Hematopoietic multipotent progenitor cell treated with erythropoietin and hydrocortisone succinate and interleukin-3 and kit ligand, for 4 days (in vitro differentiated cells): ENCODE measurements at regions not wholly inside any gene's neighbourhood (a gene's known extent, or its start where the extent isn't known, plus 50 kb on each side); places are given as distances from the start of the nearest gene placed in this dataset.
"Not testable (repeated sequence)": the region's sequence is repeated elsewhere in the genome, so short reads cannot be mapped to it uniquely, and the experiment has no call there.

ENCODE experiments used
- DNase-seq: peaks from one replicate; pipeline ENCODE4 v3.0.0-alpha.2; 2015

- DNase-seq: no peak
Measured at GRCh38 chr2:83221258-83221657, 1237.8 kb downstream of the SUCLG1 start.

DNA sequence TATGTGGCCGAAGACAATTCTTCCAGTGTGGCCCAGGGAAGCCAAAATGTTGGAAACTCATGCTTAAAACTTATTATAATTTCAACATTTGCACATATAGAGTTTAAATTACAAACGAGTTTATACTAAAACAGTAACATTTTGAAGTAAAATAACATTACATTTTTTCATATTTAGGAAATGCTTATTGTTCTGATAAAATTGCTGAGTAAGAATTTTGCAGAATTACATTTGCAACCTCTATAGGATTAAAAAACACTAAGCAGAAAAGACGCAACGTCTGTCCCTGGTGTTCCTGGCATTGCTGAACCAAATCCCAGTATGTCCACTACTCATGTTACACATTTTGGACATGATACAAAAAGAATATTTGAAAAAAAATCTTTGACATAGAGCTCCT, 1241.2 kb downstream of the SUCLG1 start:
- DNase-seq: no peak

DNA sequence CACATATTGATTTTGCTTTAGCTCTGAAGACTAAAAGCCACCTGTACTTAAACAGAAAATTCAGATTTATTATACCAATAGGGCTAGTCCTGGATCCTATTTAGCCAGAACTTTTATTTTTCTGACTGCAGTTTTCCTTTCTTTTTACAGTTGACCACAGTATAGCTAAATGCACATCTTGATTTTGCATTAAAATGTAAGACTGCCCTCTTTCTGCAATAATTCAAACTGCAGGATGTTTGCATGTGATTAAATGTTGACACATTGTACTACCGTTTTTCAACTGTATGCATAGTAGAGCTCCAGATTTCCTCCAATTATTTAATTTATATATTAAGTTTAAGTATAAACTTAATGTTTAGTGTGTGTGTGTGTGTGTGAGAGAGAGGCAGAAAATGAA, 1262.9 kb downstream of the SUCLG1 start:
- peak; percentile 64 for DNase-seq

- DNase-seq: no peak
Measured at GRCh38 chr2:83191316-83191715, 1267.8 kb downstream of the SUCLG1 start.

GRCh38 chr2:83186105-83186760, 1272.8 kb downstream of the SUCLG1 start:
- no peak for DNase-seq

DNA sequence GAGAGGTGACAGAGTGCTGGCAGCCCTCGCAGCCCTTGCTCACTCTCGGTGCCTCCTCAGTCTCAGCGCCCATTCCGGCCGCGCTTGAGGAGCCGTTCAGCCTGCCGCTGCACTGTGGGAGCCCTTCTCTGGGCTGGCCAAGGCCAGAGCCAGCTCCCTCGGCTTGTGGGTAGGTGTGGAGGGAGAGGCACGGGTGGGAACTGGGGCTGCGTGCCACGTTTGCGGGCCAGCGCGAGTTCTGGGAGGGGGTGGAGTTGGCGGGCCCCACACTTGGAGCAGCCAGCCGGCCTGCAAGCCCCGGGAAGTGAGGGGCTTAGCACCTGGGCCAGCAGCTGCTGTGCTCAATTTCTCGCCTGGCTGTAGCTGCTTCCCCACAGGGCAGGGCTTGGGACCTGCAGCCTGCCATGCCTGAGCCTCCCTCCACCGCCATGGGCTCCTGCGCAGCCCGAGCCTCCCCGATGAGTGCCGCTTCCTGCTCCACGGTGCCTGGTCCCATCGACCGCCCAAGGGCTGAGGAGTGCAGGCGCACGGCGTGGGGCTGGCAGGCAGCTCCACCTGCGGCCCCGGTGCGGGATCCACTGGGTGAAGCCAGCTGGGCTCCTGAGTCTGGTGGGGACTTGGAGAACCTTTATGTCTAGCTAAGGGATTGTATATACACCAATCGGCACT, 1278.1 kb downstream of the SUCLG1 start:
- DNase-seq: not testable (repeated sequence)

DNA sequence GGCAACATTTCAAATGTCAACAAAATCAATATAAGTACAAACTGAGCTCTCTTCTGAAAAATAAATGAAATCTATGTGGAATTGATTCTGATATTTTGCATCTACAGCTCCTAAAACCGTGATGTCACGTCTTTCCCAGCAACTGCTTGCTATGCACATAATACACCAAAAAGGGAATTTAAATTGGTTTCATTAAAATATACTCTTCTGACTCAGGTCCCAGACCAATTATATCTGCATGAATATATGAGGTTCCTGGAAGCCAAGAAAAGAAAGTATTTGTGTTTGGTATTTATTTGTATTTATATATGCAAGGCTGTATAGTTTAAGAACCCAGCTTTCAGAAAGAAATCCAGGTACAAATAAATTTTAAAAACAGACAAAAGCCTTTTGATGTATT, 1282.5 kb downstream of the SUCLG1 start:
- no peak for DNase-seq

GRCh38 chr2:83172841-83173240, 1286.2 kb downstream of the SUCLG1 start:
- DNase-seq: no peak

GRCh38 chr2:83168377-83168776, 1290.7 kb downstream of the SUCLG1 start:
- DNase-seq: no peak

DNA sequence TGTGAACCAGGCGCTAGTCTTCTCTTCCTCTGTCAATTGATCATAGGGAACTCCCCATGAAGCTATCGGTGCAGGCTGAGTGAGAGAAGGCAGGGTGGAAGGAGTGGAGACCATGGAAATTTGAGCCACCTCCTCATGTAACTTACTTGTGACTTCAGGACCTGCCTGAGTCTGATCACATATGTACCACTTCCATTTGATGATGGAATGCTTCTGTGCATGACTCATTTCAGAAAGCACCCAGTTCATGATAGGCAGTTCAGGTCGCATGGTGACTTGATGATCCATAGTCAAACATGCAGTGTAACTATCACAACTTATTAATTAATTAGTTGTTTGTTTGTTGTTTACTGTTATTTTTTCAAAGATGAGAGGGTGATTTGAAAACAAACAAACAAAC, 1296.7 kb downstream of the SUCLG1 start:
- DNase-seq: no peak

DNA sequence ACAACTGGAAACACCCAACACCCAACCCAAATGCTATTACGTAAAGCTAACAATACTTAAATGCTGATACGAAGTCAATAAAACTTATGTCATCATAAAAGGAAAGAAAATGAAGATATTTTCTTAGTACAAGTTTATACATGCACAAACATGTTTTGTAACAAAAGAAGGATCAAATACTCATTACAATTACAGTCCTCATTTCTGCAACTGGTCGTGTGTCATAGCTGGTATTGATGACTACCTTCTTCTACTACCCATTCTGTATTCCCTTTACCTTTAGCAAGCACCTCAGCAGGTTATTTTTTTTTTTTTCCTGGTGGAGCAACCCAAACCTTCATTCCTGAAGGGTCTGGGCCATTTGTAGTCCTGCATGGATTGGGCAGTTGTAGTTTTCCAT, 1298.5 kb downstream of the SUCLG1 start:
- no peak for DNase-seq

DNA sequence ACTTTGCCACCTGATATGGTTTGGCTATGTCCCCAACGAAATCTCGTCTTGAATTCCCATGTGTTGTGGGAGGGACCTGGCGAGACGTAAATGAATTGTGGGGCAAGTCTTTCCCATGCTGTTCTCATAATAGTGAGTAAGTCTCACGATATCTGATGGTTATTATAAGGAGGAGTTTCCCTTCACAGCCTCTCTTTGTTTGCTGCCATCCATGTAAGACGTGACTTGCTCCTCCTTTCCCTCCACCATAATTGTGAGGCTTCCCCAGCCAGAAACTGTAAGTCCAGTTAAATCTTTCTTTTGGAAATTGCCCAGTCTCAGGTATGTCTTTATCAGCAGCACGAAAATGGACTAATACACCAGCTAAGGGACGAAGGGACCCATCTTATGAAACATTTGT, 1303.3 kb downstream of the SUCLG1 start:
- no peak for DNase-seq

DNA sequence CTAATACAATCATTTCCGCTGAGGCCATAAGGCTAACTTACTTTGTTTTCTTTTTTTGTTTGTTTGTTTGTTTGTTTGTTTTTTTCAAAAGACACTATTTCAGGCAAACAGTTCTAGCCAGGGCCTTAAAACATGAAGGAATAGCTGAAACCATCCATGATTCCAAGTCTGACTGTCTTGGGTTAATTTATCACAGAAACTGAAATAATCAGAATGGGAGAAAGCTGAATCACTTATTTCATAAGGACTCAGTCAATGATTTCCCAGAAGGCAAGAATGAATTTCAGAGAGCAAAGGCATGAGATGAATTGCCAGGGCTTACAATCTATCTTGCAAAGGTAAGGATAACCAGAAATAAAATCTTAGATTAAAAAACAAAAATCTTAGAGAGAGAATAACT, 1315.1 kb downstream of the SUCLG1 start:
- no peak for DNase-seq

- no peak for DNase-seq
Measured at GRCh38 chr2:83142934-83143333, 1316.1 kb downstream of the SUCLG1 start.

- no peak for DNase-seq
Measured at GRCh38 chr2:83115606-83116005, 1343.5 kb downstream of the SUCLG1 start.

GRCh38 chr2:83115155-83115554, 1343.9 kb downstream of the SUCLG1 start:
- no peak for DNase-seq

DNA sequence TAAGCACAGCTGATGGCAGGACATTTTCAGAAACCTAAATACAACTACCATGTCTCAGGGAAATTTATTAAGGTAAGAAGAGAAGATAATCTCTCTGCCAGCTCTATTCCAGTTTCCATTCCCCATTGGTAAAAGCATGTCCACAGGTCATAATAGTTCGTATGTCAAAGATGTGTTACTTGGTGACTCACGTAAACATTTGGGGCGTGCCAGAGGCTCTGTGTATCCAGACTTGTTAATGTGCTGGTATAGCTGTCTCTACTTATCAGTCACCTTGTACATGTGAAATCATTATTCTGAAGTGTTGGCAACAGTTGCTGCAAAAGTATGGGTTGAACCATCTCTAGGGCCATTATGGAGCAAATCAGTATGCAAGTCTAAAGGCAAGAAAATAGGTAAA, 1345.1 kb downstream of the SUCLG1 start:
- DNase-seq: no peak

DNA sequence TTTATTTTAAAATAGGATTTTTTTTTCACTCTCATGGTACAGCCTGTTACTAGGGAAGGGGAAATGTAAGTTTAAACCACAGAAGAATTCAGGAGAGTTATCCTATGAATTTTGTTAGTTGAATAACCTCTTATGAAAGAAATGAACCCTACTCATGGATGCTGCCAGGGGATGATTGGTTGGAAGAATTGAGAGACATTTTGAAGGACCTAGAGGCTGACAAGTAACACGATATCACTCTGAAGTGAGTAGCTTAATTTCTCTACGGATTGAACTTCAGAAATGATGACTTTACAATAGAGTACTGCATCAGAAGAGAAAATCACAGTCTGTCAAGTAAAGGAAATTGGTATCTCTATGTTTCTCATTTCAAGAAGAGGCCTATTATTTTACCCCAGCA, 1346.2 kb downstream of the SUCLG1 start:
- DNase-seq: no peak

DNA sequence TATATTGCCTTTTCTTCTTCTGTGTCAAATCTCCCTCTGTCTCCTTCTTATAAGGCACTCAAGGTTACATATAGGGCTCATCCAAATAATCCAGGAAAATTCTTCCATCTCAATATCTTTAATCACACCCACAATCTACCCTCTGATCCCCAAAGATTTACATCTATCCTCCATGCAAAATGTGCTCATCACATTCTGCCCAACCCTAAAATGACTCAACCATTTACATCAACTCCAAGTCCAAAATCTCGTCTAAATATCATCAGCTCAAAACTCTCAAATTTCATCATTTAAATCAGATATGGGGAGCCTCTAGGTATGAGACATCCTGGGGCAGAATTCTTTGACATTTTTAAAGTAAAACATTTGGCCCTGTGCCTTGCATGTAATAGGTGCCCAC, 1349.8 kb downstream of the SUCLG1 start:
- no peak for DNase-seq

DNA sequence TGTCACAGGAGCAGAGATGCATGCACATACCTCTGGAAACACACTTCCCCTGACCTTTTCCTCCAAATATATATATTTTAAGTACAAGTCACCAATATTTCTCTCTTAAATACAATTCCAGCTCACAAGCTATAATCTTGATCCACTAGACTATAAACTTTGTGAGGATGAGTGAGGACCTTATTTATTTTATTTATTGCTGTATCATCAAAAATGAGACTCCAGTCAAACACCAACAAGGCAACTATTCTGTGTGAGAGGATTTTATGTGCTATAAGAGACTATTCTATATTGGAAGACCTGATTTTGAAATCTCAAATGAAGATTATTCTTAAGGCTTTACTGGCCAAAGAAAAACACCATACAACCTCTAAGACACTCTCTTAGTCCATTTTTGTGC, 1352.2 kb downstream of the SUCLG1 start:
- DNase-seq: no peak

DNA sequence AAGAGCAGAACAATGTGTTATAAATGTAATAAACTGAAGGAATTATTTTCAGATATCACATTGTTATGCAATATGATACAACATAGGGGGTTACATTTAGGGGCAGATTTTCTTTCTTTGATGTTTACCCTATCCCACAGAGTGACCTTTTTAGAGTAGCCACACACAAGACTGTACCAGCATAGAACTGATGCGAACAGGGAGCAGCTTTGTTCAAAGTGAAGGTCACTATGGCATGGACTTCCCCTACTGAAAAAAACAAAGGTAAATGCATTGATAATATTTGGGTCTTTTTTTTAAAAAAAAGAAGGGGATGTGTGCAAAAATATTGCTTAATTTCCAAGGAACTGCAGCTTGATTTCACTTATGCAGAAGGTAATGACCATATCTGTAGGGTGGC, 1354.9 kb downstream of the SUCLG1 start:
- no peak for DNase-seq

DNA sequence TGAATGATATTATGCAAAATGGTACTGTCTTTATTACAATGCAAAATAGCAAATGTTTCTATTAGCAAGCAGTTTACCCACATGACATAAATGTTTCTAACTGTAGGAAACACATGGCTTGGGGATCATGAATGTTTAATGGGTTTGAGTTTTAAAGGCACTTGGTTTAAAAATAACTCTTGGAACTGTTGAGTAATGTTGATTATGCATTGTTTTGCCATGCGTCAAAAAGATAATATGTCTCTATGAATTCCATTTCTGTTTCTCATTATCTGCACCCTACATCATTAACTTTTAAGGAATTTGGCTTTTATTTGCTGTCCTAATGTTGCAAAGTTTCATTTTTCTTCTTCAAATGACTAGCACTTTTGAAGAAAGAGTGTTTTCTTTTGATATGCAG, 1355.5 kb downstream of the SUCLG1 start:
- DNase-seq: no peak

- DNase-seq: not testable (repeated sequence)
Measured at GRCh38 chr2:83089051-83089450, 1370.0 kb downstream of the SUCLG1 start.

GRCh38 chr2:83085869-83086268, 1373.2 kb downstream of the SUCLG1 start:
- no peak for DNase-seq
